HEK293 (cell line): ENCODE measurements at regions not wholly inside any gene's neighbourhood (a gene's known extent, or its start where the extent isn't known, plus 50 kb on each side); places are given as distances from the start of the nearest gene placed in this dataset.
A peak's percentile ranks its signal among the peaks of the same experiment; 100 is the strongest.
"Not testable (repeated sequence)": the region's sequence is repeated elsewhere in the genome, so short reads cannot be mapped to it uniquely, and the experiment has no call there.

Source experiments
- CTCF ChIA-PET: fragments of 350-600 bp; formaldehyde crosslinking; extraction: SDS; loops from one replicate; lab custom pipeline; 2021; ENCODE audit warnings: antibody characterized with exemption; lab: Yijun Ruan, JAX
- POLR2A ChIA-PET: fragments of 300-600 bp; formaldehyde crosslinking; extraction: SDS; loops from one replicate; lab custom pipeline; 2020; ENCODE audit warnings: antibody characterized with exemption, inconsistent platforms; lab: Yijun Ruan, JAX
- H3K27ac ChIP-seq: fragments of 200-500 bp; sonication (Bioruptor generic); 2 replicates; pipeline ENCODE4 v1.5.1; 2014; ENCODE audit warnings: low read depth, low read length, control low read depth, inconsistent platforms; ENCODE audit errors: extremely low read depth
- H3K36me3 ChIP-seq, 2 experiments: fragments of 200-500 bp in 1 of 2; sonication (Bioruptor generic) in 1 of 2; 1 replicate in 1 of 2; 2 replicates in 1 of 2; pipeline ENCODE4 v1.5.1; 2014 to 2017; ENCODE audit warnings: inconsistent platforms in 2 of 2, low read length in 2 of 2; ENCODE audit not compliant: control insufficient read depth in 2 of 2, insufficient read depth in 1 of 2
- H3K4me1 ChIP-seq: fragments of 200-500 bp; sonication (Bioruptor generic); 2 replicates; pipeline ENCODE4 v1.5.1; 2014; ENCODE audit warnings: mild to moderate bottlenecking, low read length, inconsistent platforms; ENCODE audit not compliant: control insufficient read depth, insufficient read depth
- H3K4me3 ChIP-seq: 2 replicates; pipeline ENCODE4 v1.5.1; 2011; ENCODE audit warnings: low read depth, mild to moderate bottlenecking, control low read depth, low read length, moderate library complexity
- H3K9me3 ChIP-seq: fragments of 200-500 bp; sonication (Bioruptor generic); 2 replicates; pipeline ENCODE4 v1.5.1; 2014; ENCODE audit warnings: low read depth, low read length, inconsistent platforms; ENCODE audit not compliant: control insufficient read depth, insufficient read depth
- EGR2 ChIP-seq: fragments of 450-650 bp; formaldehyde crosslinking; IDR thresholded peaks from 2 replicates; pipeline ENCODE4 v1.5.1; 2016; ENCODE audit warnings: low read depth, missing biosample characterization, missing genetic modification characterization
- GLIS1 ChIP-seq: fragments of 450-650 bp; formaldehyde crosslinking; IDR thresholded peaks from 2 replicates; pipeline ENCODE4 v1.5.1; 2016; ENCODE audit warnings: missing biosample characterization, missing genetic modification characterization
- ZBTB17 ChIP-seq: fragments of 450-650 bp; formaldehyde crosslinking; IDR thresholded peaks from 2 replicates; pipeline ENCODE4 v1.5.1; 2016; ENCODE audit warnings: missing biosample characterization, missing genetic modification characterization
- ZNF174 ChIP-seq: fragments of 450-650 bp; formaldehyde crosslinking; IDR thresholded peaks from 2 replicates; pipeline ENCODE4 v1.5.0; 2017; ENCODE audit warnings: missing biosample characterization, mild to moderate bottlenecking, missing genetic modification characterization
- ZNF311 ChIP-seq: fragments of 450-650 bp; formaldehyde crosslinking; IDR thresholded peaks from 2 replicates; pipeline ENCODE4 v1.5.1; 2017; ENCODE audit warnings: missing biosample characterization, missing genetic modification characterization, borderline replicate concordance
- ZNF350 ChIP-seq: fragments of 450-650 bp; formaldehyde crosslinking; IDR thresholded peaks from 2 replicates; pipeline ENCODE4 v1.5.0; 2017; ENCODE audit warnings: missing biosample characterization, mild to moderate bottlenecking, missing genetic modification characterization
- ZNF366 ChIP-seq: fragments of 450-650 bp; formaldehyde crosslinking; conservative IDR thresholded peaks from 2 replicates; pipeline ENCODE4 v1.5.1; 2016; ENCODE audit warnings: missing biosample characterization, missing genetic modification characterization
- ZNF394 ChIP-seq: fragments of 450-650 bp; formaldehyde crosslinking; IDR thresholded peaks from 2 replicates; pipeline ENCODE4 v1.5.1; 2016; ENCODE audit warnings: missing biosample characterization, missing genetic modification characterization, mild to moderate bottlenecking, moderate library complexity, borderline replicate concordance
- ZNF548 ChIP-seq: fragments of 450-650 bp; formaldehyde crosslinking; IDR thresholded peaks from 2 replicates; pipeline ENCODE4 v1.5.1; 2016; ENCODE audit warnings: missing biosample characterization, missing genetic modification characterization
- ZNF629 ChIP-seq: fragments of 450-650 bp; formaldehyde crosslinking; IDR thresholded peaks from 2 replicates; pipeline ENCODE4 v1.5.1; 2017; ENCODE audit warnings: missing biosample characterization, missing genetic modification characterization
- TF ChIP-seq, protein P1 (sequence below): fragments of 450-650 bp; formaldehyde crosslinking; IDR thresholded peaks from 2 replicates; pipeline ENCODE4 v1.5.1; 2016; ENCODE audit warnings: missing biosample characterization, missing genetic modification characterization
- TF ChIP-seq, protein P2 (sequence below): fragments of 450-650 bp; formaldehyde crosslinking; IDR thresholded peaks from 2 replicates; pipeline ENCODE4 v1.5.1; 2016; ENCODE audit warnings: missing biosample characterization, missing genetic modification characterization
- TF ChIP-seq, protein P3 (sequence below): fragments of 450-650 bp; formaldehyde crosslinking; IDR thresholded peaks from 2 replicates; pipeline ENCODE4 v1.5.1; 2016; ENCODE audit warnings: missing biosample characterization, missing genetic modification characterization
- TF ChIP-seq, protein P4 (sequence below): fragments of 450-650 bp; formaldehyde crosslinking; IDR thresholded peaks from 2 replicates; pipeline ENCODE4 v1.5.1; 2017; ENCODE audit warnings: missing biosample characterization, mild to moderate bottlenecking, missing genetic modification characterization, moderate library complexity
- TF ChIP-seq, protein P5 (sequence below): fragments of 450-650 bp; formaldehyde crosslinking; optimal IDR thresholded peaks from 2 replicates; pipeline ENCODE3; 2016; ENCODE audit warnings: missing biosample characterization, mild to moderate bottlenecking, missing genetic modification characterization
- TF ChIP-seq, protein P6 (sequence below): fragments of 450-650 bp; formaldehyde crosslinking; IDR thresholded peaks from 2 replicates; pipeline ENCODE4 v1.5.1; 2016; ENCODE audit warnings: missing biosample characterization, missing genetic modification characterization

DNA sequence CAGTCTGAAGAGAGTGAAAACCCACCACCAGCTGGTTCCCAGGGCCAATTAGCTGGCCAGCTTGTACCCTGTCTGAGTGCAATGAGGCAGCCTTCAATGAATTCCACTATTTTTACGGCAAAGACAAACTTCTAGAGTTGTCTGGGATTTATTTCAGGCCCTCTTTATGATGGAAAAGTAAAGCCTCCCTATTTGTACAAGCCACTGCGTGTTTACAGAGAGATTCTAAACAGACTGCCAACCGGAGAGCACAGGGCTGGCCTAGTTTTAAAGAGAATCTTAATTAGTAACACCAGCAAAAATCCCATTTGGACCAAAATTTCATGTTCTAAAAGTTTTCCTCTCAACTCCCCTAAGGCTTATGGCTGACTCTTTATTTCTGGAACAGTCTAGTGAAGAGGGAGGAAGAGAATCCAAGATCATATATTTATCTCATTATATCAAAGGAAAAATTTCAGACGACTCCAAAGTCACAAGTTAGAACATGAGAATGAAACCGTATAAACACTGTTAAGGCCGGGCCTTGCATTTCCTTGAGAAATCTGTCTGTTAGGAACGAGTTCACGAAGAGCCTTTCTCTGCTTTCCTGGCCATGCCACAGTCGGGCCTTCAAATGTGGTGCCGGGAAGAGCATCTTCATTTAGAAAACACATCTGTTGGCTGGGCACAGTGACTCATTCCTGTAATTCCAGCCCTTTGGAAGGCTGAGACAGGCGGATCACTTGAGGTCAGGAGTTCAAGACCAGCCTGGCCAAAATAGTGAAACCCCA is 724.6 kb upstream of the NRP1 start:
- Histone ChIP-seq H3K4me1 (no peaks in the 10 kb centered on the region), H3K36me3 (no peaks in the 10 kb centered on the region), H3K27ac (no peak overlapping the region), H3K4me3 (no peak overlapping the region), H3K9me3 (no peaks in the 10 kb centered on the region; the same call in 1 of the 2 replicates)
- ChIA-PET POLR2A (no interaction called here), CTCF (no interaction called here)
- no peak for TF ChIP-seq ZNF350 (tag by site-specific recombination)
- TF ChIP-seq, protein P1, sequence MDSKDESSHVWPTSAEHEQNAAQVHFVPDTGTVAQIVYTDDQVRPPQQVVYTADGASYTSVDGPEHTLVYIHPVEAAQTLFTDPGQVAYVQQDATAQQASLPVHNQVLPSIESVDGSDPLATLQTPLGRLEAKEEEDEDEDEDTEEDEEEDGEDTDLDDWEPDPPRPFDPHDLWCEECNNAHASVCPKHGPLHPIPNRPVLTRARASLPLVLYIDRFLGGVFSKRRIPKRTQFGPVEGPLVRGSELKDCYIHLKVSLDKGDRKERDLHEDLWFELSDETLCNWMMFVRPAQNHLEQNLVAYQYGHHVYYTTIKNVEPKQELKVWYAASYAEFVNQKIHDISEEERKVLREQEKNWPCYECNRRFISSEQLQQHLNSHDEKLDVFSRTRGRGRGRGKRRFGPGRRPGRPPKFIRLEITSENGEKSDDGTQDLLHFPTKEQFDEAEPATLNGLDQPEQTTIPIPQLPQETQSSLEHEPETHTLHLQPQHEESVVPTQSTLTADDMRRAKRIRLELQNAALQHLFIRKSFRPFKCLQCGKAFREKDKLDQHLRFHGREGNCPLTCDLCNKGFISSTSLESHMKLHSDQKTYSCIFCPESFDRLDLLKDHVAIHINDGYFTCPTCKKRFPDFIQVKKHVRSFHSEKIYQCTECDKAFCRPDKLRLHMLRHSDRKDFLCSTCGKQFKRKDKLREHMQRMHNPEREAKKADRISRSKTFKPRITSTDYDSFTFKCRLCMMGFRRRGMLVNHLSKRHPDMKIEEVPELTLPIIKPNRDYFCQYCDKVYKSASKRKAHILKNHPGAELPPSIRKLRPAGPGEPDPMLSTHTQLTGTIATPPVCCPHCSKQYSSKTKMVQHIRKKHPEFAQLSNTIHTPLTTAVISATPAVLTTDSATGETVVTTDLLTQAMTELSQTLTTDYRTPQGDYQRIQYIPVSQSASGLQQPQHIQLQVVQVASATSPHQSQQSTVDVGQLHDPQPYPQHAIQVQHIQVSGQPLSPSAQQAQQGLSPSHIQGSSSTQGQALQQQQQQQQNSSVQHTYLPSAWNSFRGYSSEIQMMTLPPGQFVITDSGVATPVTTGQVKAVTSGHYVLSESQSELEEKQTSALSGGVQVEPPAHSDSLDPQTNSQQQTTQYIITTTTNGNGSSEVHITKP: no peak
- TF ChIP-seq, protein P2, sequence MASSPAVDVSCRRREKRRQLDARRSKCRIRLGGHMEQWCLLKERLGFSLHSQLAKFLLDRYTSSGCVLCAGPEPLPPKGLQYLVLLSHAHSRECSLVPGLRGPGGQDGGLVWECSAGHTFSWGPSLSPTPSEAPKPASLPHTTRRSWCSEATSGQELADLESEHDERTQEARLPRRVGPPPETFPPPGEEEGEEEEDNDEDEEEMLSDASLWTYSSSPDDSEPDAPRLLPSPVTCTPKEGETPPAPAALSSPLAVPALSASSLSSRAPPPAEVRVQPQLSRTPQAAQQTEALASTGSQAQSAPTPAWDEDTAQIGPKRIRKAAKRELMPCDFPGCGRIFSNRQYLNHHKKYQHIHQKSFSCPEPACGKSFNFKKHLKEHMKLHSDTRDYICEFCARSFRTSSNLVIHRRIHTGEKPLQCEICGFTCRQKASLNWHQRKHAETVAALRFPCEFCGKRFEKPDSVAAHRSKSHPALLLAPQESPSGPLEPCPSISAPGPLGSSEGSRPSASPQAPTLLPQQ (tag by site-specific recombination): no peak
- TF ChIP-seq ZNF394 (tag by site-specific recombination): no peak
- TF ChIP-seq, protein P3, sequence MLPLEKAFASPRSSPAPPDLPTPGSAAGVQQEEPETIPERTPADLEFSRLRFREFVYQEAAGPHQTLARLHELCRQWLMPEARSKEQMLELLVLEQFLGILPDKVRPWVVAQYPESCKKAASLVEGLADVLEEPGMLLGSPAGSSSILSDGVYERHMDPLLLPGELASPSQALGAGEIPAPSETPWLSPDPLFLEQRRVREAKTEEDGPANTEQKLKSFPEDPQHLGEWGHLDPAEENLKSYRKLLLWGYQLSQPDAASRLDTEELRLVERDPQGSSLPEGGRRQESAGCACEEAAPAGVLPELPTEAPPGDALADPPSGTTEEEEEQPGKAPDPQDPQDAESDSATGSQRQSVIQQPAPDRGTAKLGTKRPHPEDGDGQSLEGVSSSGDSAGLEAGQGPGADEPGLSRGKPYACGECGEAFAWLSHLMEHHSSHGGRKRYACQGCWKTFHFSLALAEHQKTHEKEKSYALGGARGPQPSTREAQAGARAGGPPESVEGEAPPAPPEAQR (tag by site-specific recombination): no peak

DNA sequence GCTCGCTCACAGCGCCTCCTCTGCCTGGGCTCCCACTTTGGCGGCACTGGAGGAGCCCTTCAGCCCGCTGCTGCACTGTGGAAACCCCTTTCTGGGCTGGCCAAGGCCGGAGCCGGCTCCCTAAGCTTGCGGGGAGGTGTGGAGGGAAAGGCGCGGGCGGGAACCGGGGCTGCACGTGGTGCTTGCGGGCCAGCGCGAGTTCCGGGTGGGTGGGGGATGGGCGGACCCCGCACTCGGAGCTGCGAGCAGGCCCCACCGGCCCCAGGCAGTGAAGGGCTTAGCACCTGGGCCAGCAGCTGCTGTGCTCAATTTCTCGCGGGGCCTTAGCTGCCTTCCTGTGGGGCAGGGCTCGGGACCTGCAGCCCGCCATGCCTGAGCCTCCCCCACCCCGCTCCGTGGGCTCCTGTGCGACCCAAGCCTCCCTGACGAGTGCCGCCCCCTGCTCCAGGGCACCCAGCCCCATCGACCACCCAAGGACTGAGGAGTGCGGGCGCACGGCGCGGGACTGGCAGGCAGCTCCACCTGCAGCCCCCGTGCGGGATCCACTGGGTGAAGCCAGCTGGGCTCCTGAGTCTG is 721.0 kb upstream of the NRP1 start:
- CTCF ChIA-PET: interaction anchor here (0.7 kb wide), 1 partner anchor 249 kb away, joined by 3 read pairs; no protein-coding TSS in a partner anchor
- H3K9me3 ChIP-seq, H3K4me1 ChIP-seq, H3K27ac ChIP-seq, H3K36me3 ChIP-seq, POLR2A ChIA-PET, H3K4me3 ChIP-seq: not testable (repeated sequence)

DNA sequence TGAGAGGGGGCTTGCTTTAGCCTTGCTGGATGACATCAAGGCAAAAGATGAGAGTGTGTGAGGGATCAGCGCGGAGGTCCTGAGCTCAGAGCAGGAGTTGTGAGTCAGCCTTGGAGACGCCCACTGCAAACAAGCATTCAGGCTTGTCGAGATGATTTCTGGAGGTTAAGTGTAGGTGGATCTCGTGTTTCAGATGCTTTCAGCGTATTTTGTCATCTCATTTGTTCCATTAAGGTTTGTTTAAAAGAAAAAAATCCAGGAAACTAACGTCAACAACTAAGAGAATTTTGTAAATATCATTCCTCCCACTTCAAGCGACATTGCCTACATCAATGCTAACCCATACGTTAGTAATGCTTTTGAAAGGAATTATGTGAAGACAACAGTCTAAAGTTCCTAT is 715.4 kb upstream of the NRP1 start:
- ChIA-PET CTCF (interaction anchor here (0.8 kb wide), 1 partner anchor 588 kb away, joined by 3 read pairs; no protein-coding TSS in a partner anchor), POLR2A (no interaction called here)
- no peak for TF ChIP-seq GLIS1
- TF ChIP-seq, protein P4, sequence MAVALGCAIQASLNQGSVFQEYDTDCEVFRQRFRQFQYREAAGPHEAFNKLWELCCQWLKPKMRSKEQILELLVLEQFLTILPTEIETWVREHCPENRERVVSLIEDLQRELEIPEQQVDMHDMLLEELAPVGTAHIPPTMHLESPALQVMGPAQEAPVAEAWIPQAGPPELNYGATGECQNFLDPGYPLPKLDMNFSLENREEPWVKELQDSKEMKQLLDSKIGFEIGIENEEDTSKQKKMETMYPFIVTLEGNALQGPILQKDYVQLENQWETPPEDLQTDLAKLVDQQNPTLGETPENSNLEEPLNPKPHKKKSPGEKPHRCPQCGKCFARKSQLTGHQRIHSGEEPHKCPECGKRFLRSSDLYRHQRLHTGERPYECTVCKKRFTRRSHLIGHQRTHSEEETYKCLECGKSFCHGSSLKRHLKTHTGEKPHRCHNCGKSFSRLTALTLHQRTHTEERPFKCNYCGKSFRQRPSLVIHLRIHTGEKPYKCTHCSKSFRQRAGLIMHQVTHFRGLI (tag by site-specific recombination): no peak
- TF ChIP-seq EGR2 (tag by site-specific recombination): peak; percentile 77
- no peak for TF ChIP-seq ZNF174 (tag by site-specific recombination)
- no peak for TF ChIP-seq ZNF366 (tag by site-specific recombination)
- TF ChIP-seq ZNF548 (tag by site-specific recombination): no peak
- peak; percentile 39; the same call in 1 of the 2 replicates for TF ChIP-seq ZBTB17 (tag by site-specific recombination)
- TF ChIP-seq, protein P5, sequence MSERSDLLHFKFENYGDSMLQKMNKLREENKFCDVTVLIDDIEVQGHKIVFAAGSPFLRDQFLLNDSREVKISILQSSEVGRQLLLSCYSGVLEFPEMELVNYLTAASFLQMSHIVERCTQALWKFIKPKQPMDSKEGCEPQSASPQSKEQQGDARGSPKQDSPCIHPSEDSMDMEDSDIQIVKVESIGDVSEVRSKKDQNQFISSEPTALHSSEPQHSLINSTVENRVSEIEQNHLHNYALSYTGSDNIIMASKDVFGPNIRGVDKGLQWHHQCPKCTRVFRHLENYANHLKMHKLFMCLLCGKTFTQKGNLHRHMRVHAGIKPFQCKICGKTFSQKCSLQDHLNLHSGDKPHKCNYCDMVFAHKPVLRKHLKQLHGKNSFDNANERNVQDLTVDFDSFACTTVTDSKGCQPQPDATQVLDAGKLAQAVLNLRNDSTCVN (tag by site-specific recombination): no peak
- no peak for TF ChIP-seq ZNF629 (tag by site-specific recombination)
- no peak for TF ChIP-seq ZNF311 (tag by site-specific recombination)
- TF ChIP-seq, protein P6, sequence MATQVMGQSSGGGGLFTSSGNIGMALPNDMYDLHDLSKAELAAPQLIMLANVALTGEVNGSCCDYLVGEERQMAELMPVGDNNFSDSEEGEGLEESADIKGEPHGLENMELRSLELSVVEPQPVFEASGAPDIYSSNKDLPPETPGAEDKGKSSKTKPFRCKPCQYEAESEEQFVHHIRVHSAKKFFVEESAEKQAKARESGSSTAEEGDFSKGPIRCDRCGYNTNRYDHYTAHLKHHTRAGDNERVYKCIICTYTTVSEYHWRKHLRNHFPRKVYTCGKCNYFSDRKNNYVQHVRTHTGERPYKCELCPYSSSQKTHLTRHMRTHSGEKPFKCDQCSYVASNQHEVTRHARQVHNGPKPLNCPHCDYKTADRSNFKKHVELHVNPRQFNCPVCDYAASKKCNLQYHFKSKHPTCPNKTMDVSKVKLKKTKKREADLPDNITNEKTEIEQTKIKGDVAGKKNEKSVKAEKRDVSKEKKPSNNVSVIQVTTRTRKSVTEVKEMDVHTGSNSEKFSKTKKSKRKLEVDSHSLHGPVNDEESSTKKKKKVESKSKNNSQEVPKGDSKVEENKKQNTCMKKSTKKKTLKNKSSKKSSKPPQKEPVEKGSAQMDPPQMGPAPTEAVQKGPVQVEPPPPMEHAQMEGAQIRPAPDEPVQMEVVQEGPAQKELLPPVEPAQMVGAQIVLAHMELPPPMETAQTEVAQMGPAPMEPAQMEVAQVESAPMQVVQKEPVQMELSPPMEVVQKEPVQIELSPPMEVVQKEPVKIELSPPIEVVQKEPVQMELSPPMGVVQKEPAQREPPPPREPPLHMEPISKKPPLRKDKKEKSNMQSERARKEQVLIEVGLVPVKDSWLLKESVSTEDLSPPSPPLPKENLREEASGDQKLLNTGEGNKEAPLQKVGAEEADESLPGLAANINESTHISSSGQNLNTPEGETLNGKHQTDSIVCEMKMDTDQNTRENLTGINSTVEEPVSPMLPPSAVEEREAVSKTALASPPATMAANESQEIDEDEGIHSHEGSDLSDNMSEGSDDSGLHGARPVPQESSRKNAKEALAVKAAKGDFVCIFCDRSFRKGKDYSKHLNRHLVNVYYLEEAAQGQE: no peak

More for the DNA sequence above, 715.4 kb upstream of the NRP1 start:
- Histone ChIP-seq H3K36me3 (no peaks in the 10 kb centered on the region), H3K4me3 (no peak overlapping the region), H3K9me3 (no peaks in the 10 kb centered on the region), H3K27ac (no peak overlapping the region), H3K4me1 (no peaks in the 10 kb centered on the region)
